Stomach (tissue), 8 donors: ENCODE measurements at regions not wholly inside any gene's neighbourhood (a gene's known extent, or its start where the extent isn't known, plus 50 kb on each side); places are given as distances from the start of the nearest gene placed in this dataset.

Experiments
- DNase-seq, 2 donors: peaks; one replicate each; pipeline versions ENCODE4 v3.0.0 to v3.0.0-alpha.2; 2013 to 2019
- H3K27ac ChIP-seq, 5 donors: fragments of 200-600 bp in 4 of 5; sonication (generic) in 4 of 5; one replicate each; pipeline ENCODE4 v1.5.1; 2013 to 2019; ENCODE audit warnings: mild to moderate bottlenecking in 1 of 5, moderate library complexity in 1 of 5
- H3K27me3 ChIP-seq, 3 donors: fragments of 200-600 bp; sonication (generic); one replicate each; pipeline ENCODE4 v1.5.1; 2017 to 2019; ENCODE audit warnings: mixed run types in 1 of 3
- H3K36me3 ChIP-seq, 4 donors: fragments of 200-600 bp; sonication (generic); 1 replicate in 3 of 4; 2 replicates in 1 of 4; pipeline ENCODE4 v1.5.1; 2016 to 2019
- H3K4me1 ChIP-seq, 4 donors: fragments of 200-600 bp; sonication (generic); one replicate each; pipeline ENCODE4 v1.5.1; 2016 to 2019
- H3K4me3 ChIP-seq, 4 donors: fragments of 200-600 bp; sonication (generic) in 3 of 4; one replicate each; pipeline ENCODE4 v1.5.1; 2016 to 2019; ENCODE audit warnings: mild to moderate bottlenecking in 1 of 4
- H3K9me3 ChIP-seq, 4 donors: fragments of 200-600 bp; sonication (generic); one replicate each; pipeline ENCODE4 v1.5.1; 2016 to 2019
- CTCF ChIP-seq, 7 experiments: fragments of 450-650 bp in 4 of 7; fragments of 200-600 bp in 3 of 7; sonication (generic) in 3 of 7; IDR thresholded peaks; one replicate each; pipeline ENCODE4 v1.5.1; 2016 to 2019; ENCODE audit warnings: antibody characterized with exemption in 7 of 7, control low read depth in 2 of 7, mild to moderate bottlenecking in 1 of 7
- EP300 ChIP-seq: sonication (generic); formaldehyde crosslinking; IDR thresholded peaks from one replicate; pipeline ENCODE4 v1.6.1; 2017; ENCODE audit warnings: antibody characterized with exemption
- POLR2A ChIP-seq, 4 donors: fragments of 450-650 bp; IDR thresholded peaks; one replicate each; pipeline ENCODE4 v1.6.1; 2016; ENCODE audit warnings: antibody characterized with exemption in 4 of 4, control low read depth in 2 of 4, mild to moderate bottlenecking in 1 of 4, moderate library complexity in 1 of 4
- POLR2AphosphoS5 ChIP-seq, 3 donors: sonication (generic); formaldehyde crosslinking; IDR thresholded peaks; one replicate each; pipeline ENCODE4 v1.6.1; 2016; ENCODE audit warnings: antibody characterized with exemption in 3 of 3
- WGBS, 5 donors: extraction: QIAGEN DNeasy Blood & Tissue Kit in 3 of 5; methylation state at CpG; one replicate each; pipeline versions ENCODE4 v1.1.5 to v1.1.7; 2013 to 2018; 5-methylcytosine and 5-hydroxymethylcytosine counted together
- intact Hi-C: fragments of 100-400 bp; cut with DNase I; formaldehyde crosslinking; loops from one replicate; pipeline ENCODE4 v1.15.1; 2023; ENCODE audit warnings: low total_unique reads
- donor health status: healthy with polysubstance abuse.
- donor health status: Bipolar disorder and iron deficiency.
- donor health status: healthy.

DNA sequence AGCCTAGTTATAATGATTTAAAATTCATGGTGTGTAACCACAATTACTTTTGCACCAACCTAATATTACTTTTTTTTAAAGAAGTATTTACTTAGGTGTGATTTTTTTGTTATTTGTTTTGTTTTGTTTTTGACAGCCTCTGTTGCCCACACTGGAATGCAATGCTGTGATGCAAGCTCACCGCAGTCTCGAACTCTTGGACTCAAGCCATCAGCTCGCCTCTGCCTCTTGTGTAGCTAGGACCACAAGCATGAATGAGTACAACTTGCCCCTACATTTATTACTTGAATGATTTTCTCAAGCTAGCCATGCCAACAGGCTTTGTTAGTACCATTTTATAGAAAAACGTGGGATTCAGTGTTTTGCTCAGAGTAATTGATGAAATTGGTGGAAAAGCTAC, 488.8 kb upstream of the CPEB2 start:
- no peaks in the 10 kb centered on the region for H3K9me3 ChIP-seq
- intact Hi-C loops = no loop called here
- H3K27me3 ChIP-seq = no peaks in the 10 kb centered on the region
- H3K4me1 ChIP-seq = no peaks in the 10 kb centered on the region
- H3K27ac ChIP-seq = no peak overlapping the region
- 77 to 86% (median 82%) methylated on average over 4 of the region's 4 CpGs for WGBS, 5 donors
- no peak for DNase-seq
- no peak for TF ChIP-seq POLR2AphosphoS5 (IDR thresholded peaks at IDR 0.05)
- TF ChIP-seq EP300 = no peak
- no peak for TF ChIP-seq CTCF (IDR thresholded peaks at IDR 0.05)
- no peak overlapping the region for H3K4me3 ChIP-seq
- no peaks in the 10 kb centered on the region for H3K36me3 ChIP-seq

GRCh38 chr4:14515556-14515955, 486.7 kb upstream of the CPEB2 start:
- 64 to 93% (median 90%) methylated on average over 2 of the region's 2 CpGs for WGBS, 5 donors
- intact Hi-C loops = no loop called here
- H3K9me3 ChIP-seq = no peaks in the 10 kb centered on the region
- H3K4me3 ChIP-seq = no peak overlapping the region
- H3K36me3 ChIP-seq = no peaks in the 10 kb centered on the region
- no peaks in the 10 kb centered on the region for H3K4me1 ChIP-seq
- no peak for DNase-seq
- no peak overlapping the region for H3K27ac ChIP-seq
- TF ChIP-seq POLR2AphosphoS5 (IDR thresholded peaks at IDR 0.05) (no peak), EP300 (no peak), POLR2A (IDR thresholded peaks at IDR 0.05) (no peak), CTCF (IDR thresholded peaks at IDR 0.05) (no peak)
- H3K27me3 ChIP-seq = no peaks in the 10 kb centered on the region

- intact Hi-C loops = no loop called here
- WGBS, 5 donors = 28 to 37% (median 31%) methylated on average over 2 of the region's 2 CpGs
- Histone ChIP-seq H3K27ac (no peak overlapping the region), H3K9me3 (no peaks in the 10 kb centered on the region), H3K27me3 (no peaks in the 10 kb centered on the region), H3K36me3 (no peaks in the 10 kb centered on the region), H3K4me1 (no peaks in the 10 kb centered on the region), H3K4me3 (no peak overlapping the region)
- DNase-seq = no peak
- TF ChIP-seq POLR2AphosphoS5 (IDR thresholded peaks at IDR 0.05) (no peak), CTCF (IDR thresholded peaks at IDR 0.05) (no peak), EP300 (no peak), POLR2A (IDR thresholded peaks at IDR 0.05) (no peak)
These were observed 484.1 kb upstream of the CPEB2 start for GRCh38 chr4:14518136-14518535.

GRCh38 chr4:14520171-14520570, 482.1 kb upstream of the CPEB2 start:
- intact Hi-C loops = no loop called here
- H3K4me1 ChIP-seq = no peaks in the 10 kb centered on the region
- no peak overlapping the region for H3K4me3 ChIP-seq
- 48 to 74% (median 60%) methylated on average over 1 of the region's 1 CpG for WGBS, 5 donors
- no peaks in the 10 kb centered on the region for H3K27me3 ChIP-seq
- no peak for TF ChIP-seq CTCF (IDR thresholded peaks at IDR 0.05)
- no peak for TF ChIP-seq POLR2A (IDR thresholded peaks at IDR 0.05)
- TF ChIP-seq POLR2AphosphoS5 (IDR thresholded peaks at IDR 0.05) = no peak
- TF ChIP-seq EP300 = no peak
- no peaks in the 10 kb centered on the region for H3K36me3 ChIP-seq
- no peak overlapping the region for H3K27ac ChIP-seq
- no peak for DNase-seq
- no peaks in the 10 kb centered on the region for H3K9me3 ChIP-seq

GRCh38 chr4:14524276-14524675, 478.0 kb upstream of the CPEB2 start:
- intact Hi-C loops = no loop called here
- TF ChIP-seq POLR2A (IDR thresholded peaks at IDR 0.05) (no peak), POLR2AphosphoS5 (IDR thresholded peaks at IDR 0.05) (no peak), EP300 (no peak), CTCF (IDR thresholded peaks at IDR 0.05) (no peak)
- Histone ChIP-seq H3K4me1 (no peaks in the 10 kb centered on the region), H3K27me3 (no peaks in the 10 kb centered on the region), H3K4me3 (no peak overlapping the region), H3K9me3 (no peaks in the 10 kb centered on the region), H3K36me3 (no peaks in the 10 kb centered on the region), H3K27ac (no peak overlapping the region)
- 71 to 89% (median 83%) methylated on average over 1 of the region's 1 CpG for WGBS, 5 donors
- no peak for DNase-seq
